GM23338 (cell line): ENCODE measurements at regions not wholly inside any gene's neighbourhood (a gene's known extent, or its start where the extent isn't known, plus 50 kb on each side); places are given as distances from the start of the nearest gene placed in this dataset.

Experiments
- CREB1 ChIP-seq: fragments of 250-450 bp; sonication (Bioruptor Pico); IDR thresholded peaks from 2 replicates; pipeline ENCODE4 v1.5.0; 2020; ENCODE audit warnings: low read depth, mild to moderate bottlenecking, moderate library complexity
- CTCF ChIP-seq, 2 experiments: fragments of 200-600 bp in 1 of 2; sonication (generic) in 1 of 2; conservative IDR thresholded peaks; 2 replicates each; pipeline versions ENCODE4 v1.5.1 to v1.6.1; 2016 to 2017; ENCODE audit warnings: antibody characterized with exemption in 2 of 2, low read depth in 2 of 2, mild to moderate bottlenecking in 2 of 2, moderate library complexity in 1 of 2
- ETS1 ChIP-seq: IDR thresholded peaks from 2 replicates; pipeline ENCODE4 v1.6.1; 2016; ENCODE audit warnings: antibody characterized with exemption
- EZH2 ChIP-seq: fragments of 200-600 bp; sonication (generic); IDR thresholded peaks from one replicate; pipeline ENCODE4 v1.8.0; 2017; ENCODE audit warnings: antibody characterized with exemption, mild to moderate bottlenecking, low read depth; ENCODE audit not compliant: unreplicated experiment
- EZH2phosphoT487 ChIP-seq: fragments of 200-600 bp; sonication (generic); IDR thresholded peaks from one replicate; pipeline ENCODE4 v1.8.1; 2018; ENCODE audit warnings: antibody characterized with exemption; ENCODE audit not compliant: unreplicated experiment
- JUNB ChIP-seq: IDR thresholded peaks from one replicate; pipeline ENCODE4 v1.6.1; 2016; ENCODE audit warnings: antibody characterized with exemption; ENCODE audit not compliant: unreplicated experiment
- POLR2AphosphoS5 ChIP-seq: IDR thresholded peaks from 2 replicates; pipeline ENCODE4 v1.6.1; 2016; ENCODE audit warnings: antibody characterized with exemption, low read depth
- REST ChIP-seq: IDR thresholded peaks from one replicate; pipeline ENCODE4 v1.6.1; 2018; ENCODE audit warnings: antibody characterized with exemption; ENCODE audit not compliant: unreplicated experiment
- STAT1 ChIP-seq: IDR thresholded peaks from one replicate; pipeline ENCODE4 v1.6.1; 2016; ENCODE audit warnings: antibody characterized with exemption; ENCODE audit not compliant: unreplicated experiment
- ZNF331 ChIP-seq: fragments of 250-450 bp; sonication (Bioruptor Pico); IDR thresholded peaks from 2 replicates; pipeline ENCODE4 v1.5.0; 2020; ENCODE audit warnings: low read depth, mild to moderate bottlenecking, moderate library complexity
- ZNF462 ChIP-seq: fragments of 250-450 bp; sonication (Bioruptor Pico); IDR thresholded peaks from 2 replicates; pipeline ENCODE4 v1.5.0; 2020; ENCODE audit warnings: mild to moderate bottlenecking, moderate library complexity

GRCh38 chr12:68451261-68452077, 119.3 kb upstream of the MDM1 start:
- TF ChIP-seq CTCF (conservative IDR thresholded peaks at IDR 0.05; ENCODE audit: low read depth in 2 of 2) (no peak), POLR2AphosphoS5 (no peak), REST (no peak), EZH2 (no peak), CREB1 (CRISPR knock-in tag) (no peak), JUNB (no peak), STAT1 (no peak), EZH2phosphoT487 (no peak), ETS1 (no peak), ZNF462 (no peak), ZNF331 (CRISPR knock-in tag) (no peak)
